H1 (cell line): ENCODE measurements at regions not wholly inside any gene's neighbourhood (a gene's known extent, or its start where the extent isn't known, plus 50 kb on each side); places are given as distances from the start of the nearest gene placed in this dataset.

Source experiments
- CTCF ChIA-PET: fragments of 300-600 bp; sonication (Branson Sonifier 250); formaldehyde crosslinking; loops from one replicate; lab custom pipeline; 2021; ENCODE audit not compliant: partially characterized antibody; lab: Charles Lee
- POLR2A ChIA-PET: fragments of 300-600 bp; sonication (Branson Sonifier 250); formaldehyde crosslinking; loops from one replicate; lab custom pipeline; 2021; ENCODE audit warnings: inconsistent platforms; ENCODE audit not compliant: partially characterized antibody; lab: Charles Lee
- DNase-seq, 2 experiments: peaks; one replicate each; pipeline versions ENCODE4 v3.0.0 to v3.0.0-alpha.2; 2010 to 2022; ENCODE audit warnings: low spot score in 2 of 2, low read depth in 1 of 2, mixed read lengths in 1 of 2
- FAIRE-seq: peaks from 2 replicates; lab custom pipeline; 2011; peaks lifted over from hg19 to GRCh38; lab: Jason Lieb, UNC
- H2AFZ ChIP-seq: 2 replicates; pipeline ENCODE4 v1.8.1; 2012; ENCODE audit warnings: low read length, inconsistent platforms
- H2AK5ac ChIP-seq: 2 replicates; pipeline ENCODE4 v1.6.1; 2013; ENCODE audit warnings: low read depth, low read length
- H2BK120ac ChIP-seq: replicated peaks from 2 replicates; pipeline ENCODE3; 2013; ENCODE audit warnings: low read depth, low read length, inconsistent platforms
- H2BK12ac ChIP-seq: 2 replicates; pipeline ENCODE4 v1.6.1; 2013; ENCODE audit warnings: low read depth, low read length
- H2BK15ac ChIP-seq: 2 replicates; pipeline ENCODE4 v1.6.1; 2013; ENCODE audit warnings: low read length
- H2BK20ac ChIP-seq: 2 replicates; pipeline ENCODE4 v1.6.1; 2013; ENCODE audit warnings: low read length
- H2BK5ac ChIP-seq: 2 replicates; pipeline ENCODE4 v1.6.1; 2013; ENCODE audit warnings: low read depth, low read length
- H3K14ac ChIP-seq: 2 replicates; pipeline ENCODE4 v1.6.1; 2013; ENCODE audit warnings: inconsistent platforms; ENCODE audit not compliant: insufficient read length
- H3K18ac ChIP-seq: 2 replicates; pipeline ENCODE4 v1.6.1; 2013; ENCODE audit warnings: low read length; ENCODE audit errors: extremely low read depth
- H3K23ac ChIP-seq: 2 replicates; pipeline ENCODE4 v1.6.1; 2013; ENCODE audit warnings: inconsistent platforms; ENCODE audit not compliant: insufficient read length
- H3K23me2 ChIP-seq: 2 replicates; pipeline ENCODE4 v1.6.1; 2013; ENCODE audit warnings: low read depth, low read length
- H3K27ac ChIP-seq: 2 replicates; pipeline ENCODE4 v1.6.1; 2011; ENCODE audit warnings: low read depth, low read length, inconsistent platforms
- H3K27me3 ChIP-seq, 4 experiments: replicated peaks in 1 of 4; 1 replicate in 1 of 4; 2 replicates in 3 of 4; pipeline versions ENCODE4 v1.6.1 to v1.8.1; 2011 to 2013; ENCODE audit warnings: low read length in 3 of 4, mild to moderate bottlenecking in 3 of 4, inconsistent platforms in 2 of 4, mixed read lengths in 2 of 4, moderate library complexity in 1 of 4; ENCODE audit not compliant: control insufficient read depth in 3 of 4, insufficient read depth in 3 of 4; ENCODE audit errors: extremely low read depth in 1 of 4
- H3K36me3 ChIP-seq, 4 experiments: 2 replicates each; pipeline versions ENCODE4 v1.6.1 to v1.8.1; 2011 to 2013; ENCODE audit warnings: mild to moderate bottlenecking in 4 of 4, low read length in 3 of 4, moderate library complexity in 2 of 4, control low read depth in 1 of 4, inconsistent platforms in 1 of 4; ENCODE audit not compliant: insufficient read depth in 4 of 4, control insufficient read depth in 2 of 4
- H3K4ac ChIP-seq: replicated peaks from 2 replicates; pipeline ENCODE3; 2013; ENCODE audit warnings: low read length, low read depth, mixed read lengths, inconsistent platforms; ENCODE audit not compliant: insufficient read length
- H3K4me1 ChIP-seq, 4 experiments: replicated peaks in 1 of 4; 1 replicate in 1 of 4; 2 replicates in 3 of 4; pipeline versions ENCODE4 v1.6.1 to v1.8.1; 2011 to 2013; ENCODE audit warnings: low read length in 3 of 4, inconsistent platforms in 2 of 4, mixed read lengths in 1 of 4; ENCODE audit not compliant: insufficient read depth in 4 of 4, control insufficient read depth in 3 of 4
- H3K4me2 ChIP-seq, 2 experiments: 2 replicates each; pipeline versions ENCODE4 v1.6.1 to v1.8.1; 2011 to 2013; ENCODE audit warnings: low read depth in 2 of 2, low read length in 2 of 2, control low read depth in 1 of 2, inconsistent platforms in 1 of 2, mild to moderate bottlenecking in 1 of 2; ENCODE audit not compliant: insufficient read depth in 1 of 2
- H3K4me3 ChIP-seq, 4 experiments: fragments of 200-600, 300-600 bp in 1 of 4; sonication (generic), shearing (Covaris generic), sonication (Bioruptor Twin) in 1 of 4; 2 replicates each; pipeline versions ENCODE4 v1.5.1 to v1.8.1; 2011 to 2016; ENCODE audit warnings: low read length in 4 of 4, low read depth in 3 of 4, control low read depth in 2 of 4, inconsistent platforms in 2 of 4, mild to moderate bottlenecking in 2 of 4, mixed read lengths in 1 of 4, moderate library complexity in 1 of 4; ENCODE audit not compliant: insufficient read depth in 2 of 4; ENCODE audit errors: extremely low read depth in 1 of 4
- H3K56ac ChIP-seq: replicated peaks from 2 replicates; pipeline ENCODE3; 2013; ENCODE audit warnings: low read depth, mild to moderate bottlenecking, mixed read lengths, low read length, inconsistent platforms; ENCODE audit not compliant: insufficient read length
- H3K79me1 ChIP-seq: 2 replicates; pipeline ENCODE4 v1.6.1; 2013; ENCODE audit warnings: low read depth, low read length, control low read depth
- H3K79me2 ChIP-seq, 2 experiments: 2 replicates each; pipeline versions ENCODE4 v1.6.1 to v1.8.1; 2012 to 2013; ENCODE audit warnings: low read length in 2 of 2, mild to moderate bottlenecking in 2 of 2, inconsistent platforms in 1 of 2; ENCODE audit not compliant: insufficient read depth in 2 of 2, control insufficient read depth in 1 of 2
- H3K9ac ChIP-seq, 4 experiments: replicated peaks in 1 of 4; 1 replicate in 1 of 4; 2 replicates in 3 of 4; pipeline versions ENCODE4 v1.6.1 to v1.8.1; 2011 to 2013; ENCODE audit warnings: low read depth in 3 of 4, low read length in 3 of 4, control low read depth in 2 of 4, mild to moderate bottlenecking in 2 of 4, moderate library complexity in 2 of 4, inconsistent platforms in 1 of 4; ENCODE audit errors: extremely low read depth in 1 of 4
- H3K9me3 ChIP-seq, 2 experiments: 2 replicates each; pipeline versions ENCODE4 v1.6.1 to v1.8.1; 2012 to 2013; ENCODE audit warnings: mild to moderate bottlenecking in 2 of 2, moderate library complexity in 2 of 2, control low read depth in 1 of 2, inconsistent platforms in 1 of 2, low read depth in 1 of 2, low read length in 1 of 2, mixed read lengths in 1 of 2; ENCODE audit not compliant: insufficient read depth in 2 of 2
- H4K20me1 ChIP-seq, 2 experiments: replicated peaks in 1 of 2; 2 replicates each; pipeline versions ENCODE3 to v1.8.1; 2011 to 2013; ENCODE audit warnings: inconsistent platforms in 2 of 2, low read length in 2 of 2, mild to moderate bottlenecking in 1 of 2; ENCODE audit not compliant: insufficient read depth in 2 of 2, control insufficient read depth in 1 of 2
- H4K5ac ChIP-seq: 2 replicates; pipeline ENCODE4 v1.6.1; 2013; ENCODE audit warnings: low read length, low read depth, mixed read lengths, inconsistent platforms; ENCODE audit not compliant: insufficient read length
- H4K8ac ChIP-seq: 2 replicates; pipeline ENCODE4 v1.8.0; 2013; ENCODE audit warnings: mild to moderate bottlenecking, moderate library complexity, low read length, inconsistent platforms; ENCODE audit not compliant: insufficient read depth; ENCODE audit errors: extremely low read depth
- H4K91ac ChIP-seq: replicated peaks from 2 replicates; pipeline ENCODE3; 2013; ENCODE audit warnings: low read length, mixed read lengths, inconsistent platforms; ENCODE audit not compliant: insufficient read length
- CHD2 ChIP-seq: IDR thresholded peaks from 2 replicates; pipeline ENCODE4 v1.6.1; 2012; ENCODE audit warnings: low read length, improper control_type of control experiment
- CTBP2 ChIP-seq: IDR thresholded peaks from 2 replicates; pipeline ENCODE4 v1.7.0; 2011; ENCODE audit warnings: borderline replicate concordance, mild to moderate bottlenecking, moderate library complexity, mixed read lengths, low read length; ENCODE audit not compliant: insufficient read depth, insufficient read length
- EGR1 ChIP-seq: IDR thresholded peaks from 2 replicates; pipeline ENCODE4 v1.6.1; 2011; ENCODE audit warnings: low read depth, low read length, borderline replicate concordance
- HDAC2 ChIP-seq, 2 experiments: fragments of 300-600 bp in 1 of 2; sonication (generic) in 1 of 2; IDR thresholded peaks; 2 replicates each; pipeline ENCODE4 v1.6.1; 2011 to 2012; ENCODE audit warnings: low read depth in 2 of 2, low read length in 2 of 2, mild to moderate bottlenecking in 2 of 2, moderate library complexity in 2 of 2, borderline replicate concordance in 1 of 2, inconsistent platforms in 1 of 2
- JUN ChIP-seq: IDR thresholded peaks from 2 replicates; pipeline ENCODE4 v1.6.1; 2011; ENCODE audit warnings: low read depth, mild to moderate bottlenecking, improper control_type of control experiment, low read length
- KDM1A ChIP-seq: fragments of 200-600, 300-600 bp; sonication (generic); IDR thresholded peaks from 2 replicates; pipeline ENCODE4 v1.7.1; 2016; ENCODE audit warnings: mild to moderate bottlenecking, low read length, borderline replicate concordance
- MAFK ChIP-seq: IDR thresholded peaks from 2 replicates; pipeline ENCODE4 v1.6.1; 2012; ENCODE audit warnings: low read depth, mild to moderate bottlenecking, improper control_type of control experiment, low read length
- TEAD4 ChIP-seq: IDR thresholded peaks from 2 replicates; pipeline ENCODE4 v1.6.1; 2012; ENCODE audit warnings: low read depth, low read length, inconsistent platforms, mixed read lengths
- WGBS, 2 experiments: shearing (Covaris generic) in 1 of 2; methylation state at CpG; one replicate each; pipeline versions ENCODE4 v1.1.6 to v1.1.7; 2013 to 2015; ENCODE audit warnings: low lambda C conversion rate in 2 of 2, mixed read lengths in 2 of 2, inconsistent platforms in 1 of 2, low coverage in 1 of 2, missing lambda C conversion rate in 1 of 2; ENCODE audit not compliant: insufficient replicate concordance in 2 of 2, insufficient coverage in 1 of 2, insufficient read length in 1 of 2; ENCODE audit errors: extremely low coverage in 1 of 2, missing lambda C conversion rate in 1 of 2; 5-methylcytosine and 5-hydroxymethylcytosine counted together
- TF ChIP-seq, protein P1 (sequence below): IDR thresholded peaks from 2 replicates; pipeline ENCODE4 v1.6.1; 2011; ENCODE audit warnings: low read depth, mild to moderate bottlenecking, low read length; ENCODE audit not compliant: insufficient read depth

DNA sequence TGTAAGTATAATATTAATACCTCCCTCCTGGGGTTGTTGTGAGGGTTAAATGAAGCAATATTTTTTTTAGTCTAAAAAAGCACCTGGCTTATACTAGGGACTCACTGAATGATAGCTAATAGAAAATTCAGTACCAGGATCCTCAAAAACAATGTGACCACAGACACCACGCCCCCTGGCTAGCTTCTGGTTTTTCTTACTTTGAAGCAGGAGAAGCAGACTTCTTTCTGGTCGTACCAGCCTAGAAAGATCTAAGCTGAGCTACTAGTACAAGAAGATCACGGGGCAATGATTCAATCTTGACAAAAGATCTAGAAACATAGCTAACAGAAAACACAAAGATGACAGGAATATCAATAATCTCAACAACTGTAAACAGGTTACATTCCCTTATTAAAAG is 218.5 kb upstream of the SLC30A5 start:
- DNase-seq (no peak), FAIRE-seq (no peak)
- no peak overlapping the region for H3K23ac ChIP-seq
- no peak overlapping the region for H4K5ac ChIP-seq
- H3K4me3 ChIP-seq = no peak overlapping the region
- no peaks in the 10 kb centered on the region for H3K36me3 ChIP-seq
- H3K23me2 ChIP-seq = no peaks in the 10 kb centered on the region
- no peak overlapping the region for H2AK5ac ChIP-seq
- H4K91ac ChIP-seq = no peak overlapping the region
- H2AFZ ChIP-seq = no peak overlapping the region
- H2BK12ac ChIP-seq = no peak overlapping the region
- no peak overlapping the region for H2BK20ac ChIP-seq
- no peaks in the 10 kb centered on the region; a peak in 1 of 7 replicates for H3K4me1 ChIP-seq
- no peak for TF ChIP-seq EGR1
- no peak for TF ChIP-seq TEAD4
- TF ChIP-seq, protein P1, sequence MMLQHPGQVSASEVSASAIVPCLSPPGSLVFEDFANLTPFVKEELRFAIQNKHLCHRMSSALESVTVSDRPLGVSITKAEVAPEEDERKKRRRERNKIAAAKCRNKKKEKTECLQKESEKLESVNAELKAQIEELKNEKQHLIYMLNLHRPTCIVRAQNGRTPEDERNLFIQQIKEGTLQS = no peak
- no peak for TF ChIP-seq JUN
- no peak for TF ChIP-seq HDAC2 (IDR thresholded peaks at IDR 0.05; ENCODE audit: borderline replicate concordance in 1 of 2, low read depth in 2 of 2, low read length in 2 of 2)
- TF ChIP-seq KDM1A = no peak
- no peak for TF ChIP-seq CTBP2
- no peak for TF ChIP-seq MAFK
- no peak for TF ChIP-seq CHD2
- no peak overlapping the region for H2BK5ac ChIP-seq
- no peaks in the 10 kb centered on the region for H3K27me3 ChIP-seq
- H3K27ac ChIP-seq = no peak overlapping the region
- no peak overlapping the region for H2BK120ac ChIP-seq
- CTCF ChIA-PET = interaction anchor here (0.6 to 1.4 kb wide), 2 partner anchors 10 to 134 kb away, joined by 3 to 8 read pairs; no protein-coding TSS in a partner anchor
- H3K4ac ChIP-seq = no peak overlapping the region
- WGBS, 2 experiments = 82% methylated on average over 3 of the region's 3 CpGs; no CpG with 5 or more reads in 1 of the 2 experiments
- no peak overlapping the region for H3K18ac ChIP-seq
- H3K56ac ChIP-seq = no peak overlapping the region
- POLR2A ChIA-PET = no interaction called here
- H3K4me2 ChIP-seq = no peak overlapping the region
- H3K79me1 ChIP-seq = no peaks in the 10 kb centered on the region
- no peak overlapping the region for H3K14ac ChIP-seq
- no peak overlapping the region for H3K9ac ChIP-seq
- no peaks in the 10 kb centered on the region for H3K79me2 ChIP-seq
- H2BK15ac ChIP-seq = no peak overlapping the region
- H3K9me3 ChIP-seq = no peaks in the 10 kb centered on the region
- H4K20me1 ChIP-seq = no peaks in the 10 kb centered on the region
- no peak overlapping the region for H4K8ac ChIP-seq
